ENCODE measurements at regions not wholly inside any gene's neighbourhood (a gene's known extent, or its start where the extent isn't known, plus 50 kb on each side); places are given as distances from the start of the nearest gene placed in this dataset.

- H3K36me3 Mint-ChIP-seq (ENCODE audit: low read depth): no peaks in the 10 kb centered on the region
- H3K36me3 ChIP-seq (ENCODE audit: insufficient read depth, low read length): no peaks in the 10 kb centered on the region
- no peaks in the 10 kb centered on the region for H3K27me3 Mint-ChIP-seq
- H3K27me3 ChIP-seq (ENCODE audit: control insufficient read depth in 1 of 2, insufficient read depth in 2 of 2, low read length in 2 of 2): no peaks in the 10 kb centered on the region
- no peaks in the 10 kb centered on the region for H3K4me1 ChIP-seq (ENCODE audit: insufficient read depth, low read length)
- no peaks in the 10 kb centered on the region for H3K9me3 ChIP-seq (ENCODE audit: control insufficient read depth in 1 of 2, insufficient read depth in 1 of 2, low read length in 2 of 2)
- H3K4me3 Mint-ChIP-seq: no peak overlapping the region
- TF ChIP-seq CTCF (IDR thresholded peaks at IDR 0.05): no peak
- no peak overlapping the region for H3K27ac ChIP-seq (ENCODE audit: low read depth in 1 of 2, low read length in 2 of 2)
- ATAC-seq (ENCODE audit: poor library complexity) (no peak), DNase-seq (no peak)
- H3K27ac Mint-ChIP-seq: no peak overlapping the region
- H3K9me3 Mint-ChIP-seq: no peaks in the 10 kb centered on the region
- no peak overlapping the region for H3K4me3 ChIP-seq (ENCODE audit: low read length)
- CTCF ChIA-PET: no interaction called here
- POLR2A ChIA-PET: no interaction called here
- no peaks in the 10 kb centered on the region for H3K4me1 Mint-ChIP-seq (ENCODE audit: low read depth)
- intact Hi-C loops (cut with DNase I, micrococcal nuclease): no loop called here
These were observed 209.0 kb upstream of the ALCAM start for GRCh38 chr3:105157766-105158085.

GRCh38 chr3:105158286-105158685 is 208.4 kb upstream of the ALCAM start:
- H3K36me3 Mint-ChIP-seq (ENCODE audit: low read depth): no peaks in the 10 kb centered on the region
- no peak overlapping the region for H3K4me3 Mint-ChIP-seq
- no peaks in the 10 kb centered on the region for H3K9me3 Mint-ChIP-seq
- no peak for TF ChIP-seq CTCF (IDR thresholded peaks at IDR 0.05)
- POLR2A ChIA-PET: no interaction called here
- Histone ChIP-seq H3K27ac (ENCODE audit: low read depth in 1 of 2, low read length in 2 of 2) (no peak overlapping the region), H3K4me1 (ENCODE audit: insufficient read depth, low read length) (no peaks in the 10 kb centered on the region), H3K27me3 (ENCODE audit: control insufficient read depth in 1 of 2, insufficient read depth in 2 of 2, low read length in 2 of 2) (no peaks in the 10 kb centered on the region), H3K36me3 (ENCODE audit: insufficient read depth, low read length) (no peaks in the 10 kb centered on the region), H3K9me3 (ENCODE audit: control insufficient read depth in 1 of 2, insufficient read depth in 1 of 2, low read length in 2 of 2) (no peaks in the 10 kb centered on the region), H3K4me3 (ENCODE audit: low read length) (no peak overlapping the region)
- no peaks in the 10 kb centered on the region for H3K4me1 Mint-ChIP-seq (ENCODE audit: low read depth)
- no peak for ATAC-seq (ENCODE audit: poor library complexity)
- no peaks in the 10 kb centered on the region for H3K27me3 Mint-ChIP-seq
- CTCF ChIA-PET: no interaction called here
- intact Hi-C loops (cut with DNase I, micrococcal nuclease): no loop called here
- DNase-seq: no peak
- H3K27ac Mint-ChIP-seq: no peak overlapping the region

GRCh38 chr3:105162448-105162847 is 204.3 kb upstream of the ALCAM start:
- intact Hi-C loops (cut with DNase I, micrococcal nuclease): no loop called here
- TF ChIP-seq CTCF (IDR thresholded peaks at IDR 0.05): no peak

More at GRCh38 chr3:105162448-105162847, 204.3 kb upstream of the ALCAM start:
- H3K27me3 ChIP-seq (ENCODE audit: control insufficient read depth in 1 of 2, insufficient read depth in 2 of 2, low read length in 2 of 2): no peaks in the 10 kb centered on the region
- Mint-ChIP-seq H3K4me3 (no peak overlapping the region), H3K4me1 (ENCODE audit: low read depth) (no peaks in the 10 kb centered on the region), H3K36me3 (ENCODE audit: low read depth) (no peaks in the 10 kb centered on the region), H3K27me3 (no peaks in the 10 kb centered on the region), H3K9me3 (no peaks in the 10 kb centered on the region), H3K27ac (no peak overlapping the region)
- ATAC-seq (ENCODE audit: poor library complexity) (no peak), DNase-seq (no peak)
- H3K4me1 ChIP-seq (ENCODE audit: insufficient read depth, low read length): no peaks in the 10 kb centered on the region
- ChIA-PET POLR2A (no interaction called here), CTCF (no interaction called here)
- H3K36me3 ChIP-seq (ENCODE audit: insufficient read depth, low read length): no peaks in the 10 kb centered on the region
- H3K9me3 ChIP-seq (ENCODE audit: control insufficient read depth in 1 of 2, insufficient read depth in 1 of 2, low read length in 2 of 2): no peaks in the 10 kb centered on the region
- no peak overlapping the region for H3K4me3 ChIP-seq (ENCODE audit: low read length)
- no peak overlapping the region for H3K27ac ChIP-seq (ENCODE audit: low read depth in 1 of 2, low read length in 2 of 2)
